Thyroid gland (tissue), 4 donors: ENCODE measurements at regions not wholly inside any gene's neighbourhood (a gene's known extent, or its start where the extent isn't known, plus 50 kb on each side); places are given as distances from the start of the nearest gene placed in this dataset.

ENCODE experiments used
- POLR2A ChIP-seq, 2 donors: fragments of 450-650 bp; IDR thresholded peaks; one replicate each; pipeline ENCODE4 v1.6.1; 2017; ENCODE audit warnings: antibody characterized with exemption in 2 of 2, mild to moderate bottlenecking in 2 of 2, moderate library complexity in 1 of 2
- TF ChIP-seq, protein P1 (sequence below), 6 experiments: fragments of 200-600 bp in 3 of 6; fragments of 450-650 bp in 3 of 6; sonication (generic) in 3 of 6; IDR thresholded peaks; one replicate each; pipeline ENCODE4 v1.5.1; 2016 to 2019; ENCODE audit warnings: antibody characterized with exemption in 6 of 6, mild to moderate bottlenecking in 2 of 6, inconsistent platforms in 1 of 6, moderate library complexity in 1 of 6

GRCh38 chr2:138267902-138268254 is 233.7 kb upstream of the SPOPL start:
- TF ChIP-seq POLR2A (IDR thresholded peaks at IDR 0.05), result no peak
- TF ChIP-seq, protein P1, sequence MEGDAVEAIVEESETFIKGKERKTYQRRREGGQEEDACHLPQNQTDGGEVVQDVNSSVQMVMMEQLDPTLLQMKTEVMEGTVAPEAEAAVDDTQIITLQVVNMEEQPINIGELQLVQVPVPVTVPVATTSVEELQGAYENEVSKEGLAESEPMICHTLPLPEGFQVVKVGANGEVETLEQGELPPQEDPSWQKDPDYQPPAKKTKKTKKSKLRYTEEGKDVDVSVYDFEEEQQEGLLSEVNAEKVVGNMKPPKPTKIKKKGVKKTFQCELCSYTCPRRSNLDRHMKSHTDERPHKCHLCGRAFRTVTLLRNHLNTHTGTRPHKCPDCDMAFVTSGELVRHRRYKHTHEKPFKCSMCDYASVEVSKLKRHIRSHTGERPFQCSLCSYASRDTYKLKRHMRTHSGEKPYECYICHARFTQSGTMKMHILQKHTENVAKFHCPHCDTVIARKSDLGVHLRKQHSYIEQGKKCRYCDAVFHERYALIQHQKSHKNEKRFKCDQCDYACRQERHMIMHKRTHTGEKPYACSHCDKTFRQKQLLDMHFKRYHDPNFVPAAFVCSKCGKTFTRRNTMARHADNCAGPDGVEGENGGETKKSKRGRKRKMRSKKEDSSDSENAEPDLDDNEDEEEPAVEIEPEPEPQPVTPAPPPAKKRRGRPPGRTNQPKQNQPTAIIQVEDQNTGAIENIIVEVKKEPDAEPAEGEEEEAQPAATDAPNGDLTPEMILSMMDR (IDR thresholded peaks at IDR 0.05), result no peak
